ENCODE measurements at regions not wholly inside any gene's neighbourhood (a gene's known extent, or its start where the extent isn't known, plus 50 kb on each side); places are given as distances from the start of the nearest gene placed in this dataset.

- Histone ChIP-seq H3K27me3 (ENCODE audit: control insufficient read depth in 1 of 2, insufficient read depth in 2 of 2, low read length in 2 of 2) (no peaks in the 10 kb centered on the region), H3K4me3 (replicated peaks in 1 of 3; ENCODE audit: insufficient read depth in 1 of 3, low read depth in 2 of 3, low read length in 3 of 3) (no peak overlapping the region), H4K20me1 (ENCODE audit: insufficient read depth, low read length) (no peaks in the 10 kb centered on the region), H3K4me1 (ENCODE audit: insufficient read depth, low read length) (no peaks in the 10 kb centered on the region), H3K9ac (ENCODE audit: insufficient read depth, low read depth, low read length) (no peak overlapping the region), H3K36me3 (replicated peaks in 1 of 2; ENCODE audit: control insufficient read depth in 1 of 2, insufficient read depth in 2 of 2, low read length in 2 of 2) (no peaks in the 10 kb centered on the region), H3K4me2 (ENCODE audit: low read depth, low read length) (no peak overlapping the region), H3K79me2 (ENCODE audit: insufficient read depth, low read length) (no peaks in the 10 kb centered on the region), H3K27ac (ENCODE audit: extremely low read length, insufficient read depth, low read length) (no peak overlapping the region), H2AFZ (ENCODE audit: low read length) (no peak overlapping the region), H3K9me3 (ENCODE audit: low read length) (peaks cover 34% of the 10 kb centered on the region)
- intact Hi-C loops (cut with micrococcal nuclease; ENCODE audit: unreplicated experiment) = no loop called here
- WGBS (ENCODE audit: low lambda C conversion rate) = 34% methylated on average over 11 of the region's 11 CpGs
- DNase-seq (ENCODE audit: low spot score) (no peak), ATAC-seq (no peak), FAIRE-seq (no peak)
- CTCF ChIA-PET (ENCODE audit: low intra/inter-chr PET ratio, low total read pairs) = no interaction called here
- in situ Hi-C loops (cut with HindIII; ENCODE audit: extremely low pct_ligation_motif_present, low pct_unique_long_range_greater_than_20kb) = no loop called here
- POLR2A ChIA-PET = no interaction called here
- TF ChIP-seq PLSCR1 (CRISPR knock-in tag; IDR thresholded peaks at IDR 0.05; ENCODE audit: borderline replicate concordance) (no peak), ZNF383 (CRISPR knock-in tag; IDR thresholded peaks at IDR 0.05; ENCODE audit: borderline replicate concordance) (no peak), IKZF5 (CRISPR knock-in tag; IDR thresholded peaks at IDR 0.05) (no peak), ZFYVE20 (CRISPR knock-in tag; IDR thresholded peaks at IDR 0.05; ENCODE audit: borderline replicate concordance, low read depth) (no peak), ZNF720 (CRISPR knock-in tag; IDR thresholded peaks at IDR 0.05) (no peak), AGO2 (optimal IDR thresholded peaks at IDR 0.05; ENCODE audit: low read depth, low read length) (no peak), ZNF670 (CRISPR knock-in tag; IDR thresholded peaks at IDR 0.05; ENCODE audit: borderline replicate concordance) (no peak), ATF4 (CRISPR knock-in tag; IDR thresholded peaks at IDR 0.05) (no peak), GTF2F1 (IDR thresholded peaks at IDR 0.05; ENCODE audit: low read length) (no peak), EEA1 (CRISPR knock-in tag; IDR thresholded peaks at IDR 0.05; ENCODE audit: borderline replicate concordance) (no peak), ZNF318 (CRISPR knock-in tag; IDR thresholded peaks at IDR 0.05) (no peak)
- BruUV-seq (replicated peaks) = no TSS peak
Measured at GRCh38 chr4:62522273-62522672, 1322.1 kb downstream of the ADGRL3 start.

Measured in HepG2 (cell line).